ENCODE measurements at regions not wholly inside any gene's neighbourhood (a gene's known extent, or its start where the extent isn't known, plus 50 kb on each side); places are given as distances from the start of the nearest gene placed in this dataset.
"Not testable (repeated sequence)": the region's sequence is repeated elsewhere in the genome, so short reads cannot be mapped to it uniquely, and the experiment has no call there.

GRCh38 chr6:149140137-149140909 is 177.2 kb upstream of the TAB2 start:
- DNase-seq (ENCODE audit: low spot score), result no peak
- Histone ChIP-seq H3K9me3 (no peaks in the 10 kb centered on the region), H3K4me3 (no peak overlapping the region), H3K27me3 (replicated peaks; ENCODE audit: insufficient read depth) (no peaks in the 10 kb centered on the region), H3K4me1 (ENCODE audit: control insufficient read depth in 1 of 2, low read depth in 2 of 2) (no peaks in the 10 kb centered on the region), H3K27ac (no peak overlapping the region), H3K36me3 (no peaks in the 10 kb centered on the region)
- TF ChIP-seq CTCF (IDR thresholded peaks at IDR 0.05), result no peak
- no peak for ATAC-seq (ENCODE audit: insufficient number of reproducible peaks, low FRiP score, low read depth)

- no peaks in the 10 kb centered on the region for H3K9me3 ChIP-seq
- ATAC-seq (ENCODE audit: insufficient number of reproducible peaks, low FRiP score, low read depth), result no peak
- no peaks in the 10 kb centered on the region for H3K36me3 ChIP-seq
- no peak overlapping the region for H3K27ac ChIP-seq
- TF ChIP-seq CTCF (IDR thresholded peaks at IDR 0.05), result no peak
- H3K4me3 ChIP-seq, result no peak overlapping the region
- H3K4me1 ChIP-seq (ENCODE audit: control insufficient read depth in 1 of 2, low read depth in 2 of 2), result no peaks in the 10 kb centered on the region
- no peaks in the 10 kb centered on the region for H3K27me3 ChIP-seq (replicated peaks; ENCODE audit: insufficient read depth)
- no peak for DNase-seq (ENCODE audit: low spot score)
Observed at GRCh38 chr6:149140910-149141290, 176.6 kb upstream of the TAB2 start.

GRCh38 chr6:149142924-149143429 is 174.5 kb upstream of the TAB2 start:
- no peaks in the 10 kb centered on the region for H3K9me3 ChIP-seq
- no peak overlapping the region for H3K4me3 ChIP-seq
- H3K27ac ChIP-seq, result no peak overlapping the region
- DNase-seq (ENCODE audit: low spot score), result no peak
- TF ChIP-seq CTCF (IDR thresholded peaks at IDR 0.05), result no peak
- no peaks in the 10 kb centered on the region for H3K36me3 ChIP-seq
- H3K4me1 ChIP-seq (ENCODE audit: control insufficient read depth in 1 of 2, low read depth in 2 of 2), result no peaks in the 10 kb centered on the region
- ATAC-seq (ENCODE audit: insufficient number of reproducible peaks, low FRiP score, low read depth), result no peak
- H3K27me3 ChIP-seq (replicated peaks; ENCODE audit: insufficient read depth), result no peaks in the 10 kb centered on the region

GRCh38 chr6:149145800-149146199 is 171.7 kb upstream of the TAB2 start:
- H3K9me3 ChIP-seq; H3K27me3 ChIP-seq (replicated peaks; ENCODE audit: insufficient read depth); ATAC-seq (ENCODE audit: insufficient number of reproducible peaks, low FRiP score, low read depth); DNase-seq (ENCODE audit: low spot score); H3K27ac ChIP-seq; H3K4me1 ChIP-seq (ENCODE audit: control insufficient read depth in 1 of 2, low read depth in 2 of 2); H3K36me3 ChIP-seq; H3K4me3 ChIP-seq: not testable (repeated sequence)

- no peak overlapping the region for H3K27ac ChIP-seq
- H3K4me1 ChIP-seq (ENCODE audit: control insufficient read depth in 1 of 2, low read depth in 2 of 2), result no peaks in the 10 kb centered on the region
- H3K27me3 ChIP-seq (replicated peaks; ENCODE audit: insufficient read depth), result no peaks in the 10 kb centered on the region
- no peak overlapping the region for H3K4me3 ChIP-seq
- no peak for ATAC-seq (ENCODE audit: insufficient number of reproducible peaks, low FRiP score, low read depth)
- no peak for DNase-seq (ENCODE audit: low spot score)
- no peak for TF ChIP-seq CTCF (IDR thresholded peaks at IDR 0.05)
- no peaks in the 10 kb centered on the region for H3K9me3 ChIP-seq
- H3K36me3 ChIP-seq, result no peaks in the 10 kb centered on the region
Observed at GRCh38 chr6:149147195-149147594, 170.3 kb upstream of the TAB2 start.

Measured in thoracic aorta (tissue), 2 donors.